ENCODE measurements at regions not wholly inside any gene's neighbourhood (a gene's known extent, or its start where the extent isn't known, plus 50 kb on each side); places are given as distances from the start of the nearest gene placed in this dataset.

DNA sequence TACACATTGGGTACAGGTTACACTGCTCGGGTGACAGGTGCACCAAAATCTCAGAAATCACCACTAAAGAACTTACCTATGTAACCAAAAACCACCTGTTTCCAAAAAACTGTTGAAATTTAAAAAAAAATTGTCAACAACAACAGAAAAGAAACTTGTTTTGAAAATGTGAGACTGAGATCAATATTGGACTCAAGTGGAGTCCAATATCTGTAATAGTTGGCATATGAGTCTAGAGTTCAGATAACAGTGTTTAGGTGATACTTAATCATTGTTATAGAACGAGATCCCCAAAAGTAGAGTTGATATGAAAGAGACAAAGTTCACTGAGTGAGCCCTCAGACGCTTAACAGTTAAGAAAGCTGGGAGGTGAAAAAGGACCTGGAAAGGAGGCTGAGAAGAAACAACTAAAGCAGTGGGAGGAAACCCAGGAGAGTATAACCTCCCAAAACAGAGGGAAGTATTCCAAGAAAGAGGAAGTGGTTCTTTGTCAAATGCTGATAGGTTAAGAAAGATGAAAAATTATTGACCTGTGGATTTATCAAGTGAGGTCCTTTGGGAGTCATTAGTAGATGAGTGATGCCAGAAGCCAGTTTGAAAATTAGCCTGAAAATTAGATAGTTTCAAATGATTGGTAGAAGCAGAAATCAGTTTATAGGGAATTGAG lies 388.6 kb upstream of the DPH6 start:
- ChIA-PET CTCF (no interaction called here), RAD21 (ENCODE audit: low non-redundant PET in 1 of 2, low total read pairs in 2 of 2, uncharacterized antibody in 2 of 2, unreplicated experiment in 2 of 2) (no interaction called here)
- BruUV-seq (replicated peaks), result no TSS peak

More for the DNA sequence above, 388.6 kb upstream of the DPH6 start:
- no peaks in the 10 kb centered on the region for H4K20me1 ChIP-seq (ENCODE audit: insufficient read depth)
- DNase-seq (ENCODE audit: low read depth, low spot score) (no peak), ATAC-seq (no peak)
- no peaks in the 10 kb centered on the region for H3K9me2 ChIP-seq (ENCODE audit: insufficient read depth)
- no peak overlapping the region for H3K4me3 ChIP-seq (replicated peaks in 1 of 2; ENCODE audit: low read depth in 1 of 2, low read length in 2 of 2)
- no peak overlapping the region for H2AFZ ChIP-seq (ENCODE audit: low read depth, low read length, poor library complexity, severe bottlenecking)
- no peaks in the 10 kb centered on the region for H3K4me1 ChIP-seq (ENCODE audit: control insufficient read depth in 1 of 2, insufficient read depth in 2 of 2, low read length in 2 of 2)
- H3K9me3 ChIP-seq (ENCODE audit: control insufficient read depth in 1 of 2, insufficient read depth in 1 of 2, low read depth in 1 of 2, low read length in 2 of 2), result no peaks in the 10 kb centered on the region
- H3K27me3 ChIP-seq (ENCODE audit: insufficient read depth, low read length), result no peaks in the 10 kb centered on the region
- POLR2A ChIA-PET, result no interaction called here
- TF ChIP-seq POLR2AphosphoS5 (IDR thresholded peaks at IDR 0.05; ENCODE audit: low read depth, low read length) (no peak), JUND (IDR thresholded peaks at IDR 0.05) (no peak), TCF7L2 (IDR thresholded peaks at IDR 0.05; ENCODE audit: borderline replicate concordance, extremely low read depth, insufficient read depth, insufficient read length) (no peak), POLR2A (IDR thresholded peaks at IDR 0.05; ENCODE audit: borderline replicate concordance, extremely low read depth, insufficient read depth, insufficient read length) (no peak), ELF1 (IDR thresholded peaks at IDR 0.05; ENCODE audit: borderline replicate concordance, low read depth) (no peak)
- TF ChIP-seq, protein P1, sequence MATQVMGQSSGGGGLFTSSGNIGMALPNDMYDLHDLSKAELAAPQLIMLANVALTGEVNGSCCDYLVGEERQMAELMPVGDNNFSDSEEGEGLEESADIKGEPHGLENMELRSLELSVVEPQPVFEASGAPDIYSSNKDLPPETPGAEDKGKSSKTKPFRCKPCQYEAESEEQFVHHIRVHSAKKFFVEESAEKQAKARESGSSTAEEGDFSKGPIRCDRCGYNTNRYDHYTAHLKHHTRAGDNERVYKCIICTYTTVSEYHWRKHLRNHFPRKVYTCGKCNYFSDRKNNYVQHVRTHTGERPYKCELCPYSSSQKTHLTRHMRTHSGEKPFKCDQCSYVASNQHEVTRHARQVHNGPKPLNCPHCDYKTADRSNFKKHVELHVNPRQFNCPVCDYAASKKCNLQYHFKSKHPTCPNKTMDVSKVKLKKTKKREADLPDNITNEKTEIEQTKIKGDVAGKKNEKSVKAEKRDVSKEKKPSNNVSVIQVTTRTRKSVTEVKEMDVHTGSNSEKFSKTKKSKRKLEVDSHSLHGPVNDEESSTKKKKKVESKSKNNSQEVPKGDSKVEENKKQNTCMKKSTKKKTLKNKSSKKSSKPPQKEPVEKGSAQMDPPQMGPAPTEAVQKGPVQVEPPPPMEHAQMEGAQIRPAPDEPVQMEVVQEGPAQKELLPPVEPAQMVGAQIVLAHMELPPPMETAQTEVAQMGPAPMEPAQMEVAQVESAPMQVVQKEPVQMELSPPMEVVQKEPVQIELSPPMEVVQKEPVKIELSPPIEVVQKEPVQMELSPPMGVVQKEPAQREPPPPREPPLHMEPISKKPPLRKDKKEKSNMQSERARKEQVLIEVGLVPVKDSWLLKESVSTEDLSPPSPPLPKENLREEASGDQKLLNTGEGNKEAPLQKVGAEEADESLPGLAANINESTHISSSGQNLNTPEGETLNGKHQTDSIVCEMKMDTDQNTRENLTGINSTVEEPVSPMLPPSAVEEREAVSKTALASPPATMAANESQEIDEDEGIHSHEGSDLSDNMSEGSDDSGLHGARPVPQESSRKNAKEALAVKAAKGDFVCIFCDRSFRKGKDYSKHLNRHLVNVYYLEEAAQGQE (IDR thresholded peaks at IDR 0.05; ENCODE audit: low read depth), result no peak
- H3K4me2 ChIP-seq (ENCODE audit: low read length), result no peak overlapping the region
- H3K27ac ChIP-seq (ENCODE audit: low read depth, low read length), result no peak overlapping the region
- H3K36me3 ChIP-seq (ENCODE audit: control insufficient read depth in 1 of 2, insufficient read depth in 2 of 2, low read length in 2 of 2), result no peaks in the 10 kb centered on the region
- no peak overlapping the region for H3K9ac ChIP-seq (ENCODE audit: low read length)
- no peaks in the 10 kb centered on the region for H3K79me2 ChIP-seq (ENCODE audit: insufficient read depth, low read length)
- intact Hi-C loops (cut with micrococcal nuclease), result no loop called here

All from HCT116 (cell line).